SW480 (cell line): ENCODE measurements at regions not wholly inside any gene's neighbourhood (a gene's known extent, or its start where the extent isn't known, plus 50 kb on each side); places are given as distances from the start of the nearest gene placed in this dataset.

Source experiments
- DNase-seq: peaks from one replicate; pipeline ENCODE4 v3.0.0-alpha.2; 2016; ENCODE audit warnings: low spot score

- DNase-seq, result no peak
Observed at GRCh38 chr17:54838651-54839421, 61.8 kb upstream of the TOM1L1 start.

GRCh38 chr17:54839447-54839846 is 61.2 kb upstream of the TOM1L1 start:
- no peak for DNase-seq

- DNase-seq, result no peak
Observed at GRCh38 chr17:54840885-54841591, 59.6 kb upstream of the TOM1L1 start.

GRCh38 chr17:54841656-54842055 is 59.0 kb upstream of the TOM1L1 start:
- no peak for DNase-seq

GRCh38 chr17:54844233-54844632 is 56.4 kb upstream of the TOM1L1 start:
- DNase-seq, result no peak

GRCh38 chr17:54848368-54848987 is 52.2 kb upstream of the TOM1L1 start:
- no peak for DNase-seq

GRCh38 chr17:54849660-54850059 is 51.0 kb upstream of the TOM1L1 start:
- DNase-seq, result no peak
